GM18507 (cell line): ENCODE measurements at regions not wholly inside any gene's neighbourhood (a gene's known extent, or its start where the extent isn't known, plus 50 kb on each side); places are given as distances from the start of the nearest gene placed in this dataset.
"Not testable (repeated sequence)": the region's sequence is repeated elsewhere in the genome, so short reads cannot be mapped to it uniquely, and the experiment has no call there.

ENCODE experiments used
- DNase-seq: peaks from one replicate; pipeline ENCODE4 v3.0.0; 2011; ENCODE audit warnings: low read depth; ENCODE audit not compliant: insufficient read length; ENCODE audit errors: extremely low spot score
- FAIRE-seq: peaks from 2 replicates; lab custom pipeline; 2011; peaks lifted over from hg19 to GRCh38; lab: Jason Lieb, UNC

DNA sequence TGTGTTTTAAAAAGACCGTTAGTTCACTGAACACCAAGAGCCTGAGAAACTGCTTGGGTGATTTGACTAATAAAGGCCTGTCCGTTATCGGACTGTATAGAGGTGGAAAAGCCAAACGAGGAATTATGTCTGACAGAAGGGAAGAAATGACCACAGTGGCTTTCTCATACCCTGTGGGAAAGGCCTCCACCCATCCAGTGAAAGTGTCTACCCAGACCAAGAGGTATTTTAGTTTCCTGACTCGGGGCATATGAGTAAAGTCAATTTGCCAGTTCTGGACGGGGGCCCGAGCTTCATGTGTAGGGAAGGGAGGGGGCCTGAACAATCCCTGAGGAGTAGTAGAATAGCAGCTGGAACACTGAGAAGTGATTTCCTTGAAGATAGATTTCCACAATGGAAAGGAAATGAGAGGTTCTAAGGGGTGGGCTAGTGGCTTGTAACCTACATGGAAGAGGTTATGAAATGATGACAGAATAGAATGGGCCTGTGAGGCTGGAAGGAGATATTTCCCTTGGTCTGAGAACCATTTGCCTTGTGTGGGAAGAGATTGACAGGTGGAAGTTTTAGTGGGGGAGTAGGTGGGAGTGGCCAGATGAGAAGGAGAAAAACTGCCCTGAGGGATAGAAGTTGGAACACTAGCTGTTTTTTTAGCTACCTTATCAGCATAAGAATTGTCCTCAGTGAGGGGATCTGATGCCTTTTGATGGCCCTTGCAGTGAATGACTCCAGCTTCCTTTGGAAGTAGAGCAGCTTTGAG, 106.4 kb upstream of the PPM1J start:
- not testable (repeated sequence) for DNase-seq, FAIRE-seq

DNA sequence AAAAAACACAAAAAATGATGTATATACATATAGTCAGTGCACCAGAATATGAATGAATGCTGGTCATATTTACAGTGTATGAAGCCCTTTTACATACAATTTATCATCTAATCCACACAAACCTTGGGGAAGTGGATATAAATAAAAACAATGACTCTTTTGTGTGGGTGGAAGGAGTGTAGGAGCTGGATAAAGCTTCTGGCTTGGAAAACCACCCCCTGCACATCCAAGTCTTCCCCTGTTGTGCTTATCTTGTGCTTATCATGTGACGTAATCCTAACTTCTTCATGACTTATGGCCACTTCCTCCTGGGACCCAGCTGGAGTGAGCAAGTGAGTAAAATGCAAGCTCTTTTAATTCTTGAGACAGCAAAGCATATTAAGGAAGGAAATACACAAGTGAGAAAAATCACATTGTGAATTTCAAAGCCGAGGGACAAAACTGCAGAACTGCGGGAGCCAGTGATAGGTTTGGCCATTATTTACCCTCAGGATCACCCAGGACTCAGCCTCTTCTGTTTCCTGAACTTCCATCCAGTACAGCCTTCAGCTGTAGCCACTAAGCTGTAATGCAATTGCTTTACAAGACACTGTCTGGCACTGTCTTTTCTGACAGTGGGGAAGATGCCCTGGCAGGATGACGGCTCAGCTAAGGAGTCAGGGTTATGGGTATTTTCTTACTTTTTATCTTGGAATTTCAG, 104.0 kb upstream of the PPM1J start:
- FAIRE-seq = no peak
- no peak for DNase-seq

DNA sequence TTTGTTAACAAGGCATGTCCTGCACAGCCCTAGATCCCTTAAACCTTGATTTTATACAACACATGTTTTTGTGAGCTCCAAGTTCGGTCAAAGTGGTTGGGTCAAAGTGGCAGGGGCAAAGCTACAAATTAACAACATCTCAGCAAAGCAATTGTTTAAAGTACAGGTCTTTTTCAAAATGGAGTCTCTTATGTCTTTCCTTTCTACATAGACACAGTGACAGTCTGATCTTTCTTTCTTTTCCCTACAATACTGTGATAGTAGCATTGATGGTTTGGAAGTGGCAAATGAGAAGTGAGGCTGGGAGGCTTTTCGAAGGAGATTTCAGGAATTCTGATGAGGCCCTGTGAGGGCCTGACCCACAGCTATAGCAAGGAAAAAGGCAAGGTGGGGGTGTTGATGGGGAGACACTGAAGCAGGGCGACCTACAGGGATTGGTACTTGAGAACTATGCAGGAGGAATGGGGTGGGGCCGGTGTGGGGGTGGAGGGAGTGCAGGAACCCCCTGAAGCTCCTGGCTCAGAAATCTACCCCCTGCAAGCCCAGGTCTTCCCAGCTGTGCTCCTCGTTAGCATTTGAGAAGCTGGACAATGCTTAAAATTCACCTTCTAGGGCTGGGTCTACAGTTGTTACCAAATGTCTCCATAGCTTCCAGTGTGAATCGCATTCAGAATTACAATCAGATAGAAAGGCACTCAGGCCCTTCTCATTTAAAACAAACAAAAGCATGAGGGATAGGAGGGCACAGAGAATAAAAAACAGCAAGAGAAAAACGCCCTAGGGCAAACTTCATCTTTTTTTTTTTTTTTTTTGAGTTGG, 102.6 kb upstream of the PPM1J start:
- no peak for FAIRE-seq

DNA sequence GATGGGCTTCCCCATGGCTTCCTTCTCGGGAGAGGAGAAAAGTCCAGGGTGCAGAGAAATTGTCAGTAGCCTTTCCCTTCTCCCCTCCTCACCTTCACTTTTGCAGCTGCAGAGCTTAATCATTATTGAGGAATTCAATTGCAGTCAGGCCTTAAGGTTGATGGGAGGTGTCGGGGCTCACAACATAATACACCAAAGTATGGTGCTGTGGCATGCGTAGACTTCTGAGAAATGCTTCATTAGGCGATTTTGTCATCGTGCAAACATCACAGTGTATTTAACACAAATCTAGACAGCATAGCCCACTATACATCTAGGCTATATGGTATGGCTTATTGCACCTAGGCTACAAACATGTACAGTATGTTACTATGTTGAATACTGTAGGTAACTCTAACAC, 100.2 kb upstream of the PPM1J start:
- FAIRE-seq = no peak
- no peak for DNase-seq

More for the DNA sequence above, 102.6 kb upstream of the PPM1J start:
- no peak for DNase-seq

DNA sequence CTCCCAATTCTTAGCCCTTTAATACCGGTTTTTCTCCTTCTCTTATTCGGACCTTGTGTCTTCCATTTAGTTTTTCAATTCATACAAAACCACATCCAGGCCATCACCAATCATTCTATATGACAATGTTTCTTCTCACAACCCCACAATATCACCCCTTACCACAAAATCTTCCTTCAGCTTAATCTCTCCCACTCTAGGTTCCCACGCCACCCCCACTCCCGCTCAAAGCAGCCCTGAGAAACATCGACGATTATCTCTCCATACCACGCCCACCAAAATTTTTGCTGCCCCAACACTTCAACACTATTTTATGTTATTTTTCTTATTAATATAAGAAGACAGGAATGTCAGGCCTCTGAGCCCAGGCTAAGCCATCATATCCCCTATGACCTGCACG, 99.5 kb upstream of the PPM1J start:
- DNase-seq, FAIRE-seq: not testable (repeated sequence)

DNA sequence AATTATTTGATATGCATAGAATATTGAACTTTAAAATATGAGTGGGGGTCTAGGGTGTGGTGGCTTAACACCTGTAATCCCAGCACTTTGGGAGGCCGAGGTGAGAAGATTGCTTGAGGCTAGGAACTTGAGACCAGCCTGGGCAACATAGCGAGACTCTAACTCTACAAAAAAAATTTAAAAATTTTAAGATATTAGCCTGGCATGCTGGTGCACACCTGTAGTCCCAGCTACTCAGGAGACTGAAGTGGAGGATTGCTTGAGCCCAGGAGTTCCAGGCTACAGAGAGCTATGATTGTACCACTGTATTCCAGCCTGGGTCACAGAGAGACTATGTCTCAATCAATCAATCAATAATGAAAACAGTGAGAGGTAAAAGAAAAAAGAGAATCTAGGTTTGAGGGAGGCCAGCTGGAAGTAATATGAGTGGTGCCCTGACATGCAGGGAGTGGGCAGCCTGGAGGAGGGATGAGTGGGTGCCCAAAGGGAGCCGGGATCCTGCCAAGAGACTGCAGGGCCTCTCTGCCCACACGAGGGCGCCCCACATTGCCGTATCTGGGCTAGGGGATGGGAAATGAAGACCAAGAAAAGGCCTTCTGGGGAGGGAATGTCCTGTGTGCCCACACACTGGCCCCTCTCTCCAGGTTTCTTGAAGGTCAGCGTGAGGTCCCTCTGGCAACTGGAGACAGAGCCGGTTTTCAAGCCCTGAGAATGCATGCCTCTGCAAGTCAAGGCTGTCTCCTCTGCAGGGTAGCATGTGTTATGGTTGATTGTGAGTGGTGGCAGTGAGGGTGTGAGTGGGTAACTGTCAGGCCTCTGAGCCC, 93.9 kb upstream of the PPM1J start:
- FAIRE-seq = peak; percentile 51
- peak; percentile 56 for DNase-seq

DNA sequence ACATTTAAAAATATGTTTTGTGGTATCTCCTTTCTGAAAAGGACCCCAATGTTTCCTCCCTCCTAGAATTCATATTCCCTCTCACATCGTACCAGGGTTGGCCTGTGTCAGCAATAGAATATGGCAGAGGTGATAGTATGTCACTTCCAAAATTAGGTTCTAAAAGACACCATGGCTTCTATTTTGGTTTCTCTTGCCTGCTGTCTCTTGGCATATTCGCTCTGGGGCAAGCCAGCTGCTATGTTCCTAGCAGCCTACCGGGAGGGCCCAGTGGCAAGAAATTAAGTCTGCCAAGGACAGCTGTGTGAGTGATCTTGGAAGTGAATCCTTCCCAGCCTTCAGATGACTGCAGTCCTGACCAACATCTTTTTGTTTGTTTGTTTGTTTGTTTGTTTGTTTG, 92.9 kb upstream of the PPM1J start:
- no peak for FAIRE-seq
- DNase-seq = no peak

DNA sequence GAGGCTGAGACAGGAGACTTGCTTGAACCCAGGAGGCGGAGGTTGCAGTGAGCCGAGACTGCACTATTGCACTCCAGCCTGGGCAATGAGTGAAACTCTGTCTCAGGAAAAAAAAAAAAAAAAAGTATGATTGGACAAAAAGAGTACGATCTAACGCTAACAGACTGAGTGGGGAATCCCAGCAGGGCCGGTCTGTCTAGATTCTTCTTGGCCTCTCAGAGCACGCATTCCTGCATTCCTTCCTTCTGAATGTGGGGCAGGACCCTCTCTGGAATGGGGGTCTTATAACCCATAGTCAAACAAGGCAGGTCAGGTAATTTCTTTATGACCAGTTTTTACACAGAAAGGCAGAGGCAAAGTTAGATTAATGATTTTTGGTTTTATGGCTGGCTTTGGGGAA, 92.0 kb upstream of the PPM1J start:
- DNase-seq = no peak
- no peak for FAIRE-seq

DNA sequence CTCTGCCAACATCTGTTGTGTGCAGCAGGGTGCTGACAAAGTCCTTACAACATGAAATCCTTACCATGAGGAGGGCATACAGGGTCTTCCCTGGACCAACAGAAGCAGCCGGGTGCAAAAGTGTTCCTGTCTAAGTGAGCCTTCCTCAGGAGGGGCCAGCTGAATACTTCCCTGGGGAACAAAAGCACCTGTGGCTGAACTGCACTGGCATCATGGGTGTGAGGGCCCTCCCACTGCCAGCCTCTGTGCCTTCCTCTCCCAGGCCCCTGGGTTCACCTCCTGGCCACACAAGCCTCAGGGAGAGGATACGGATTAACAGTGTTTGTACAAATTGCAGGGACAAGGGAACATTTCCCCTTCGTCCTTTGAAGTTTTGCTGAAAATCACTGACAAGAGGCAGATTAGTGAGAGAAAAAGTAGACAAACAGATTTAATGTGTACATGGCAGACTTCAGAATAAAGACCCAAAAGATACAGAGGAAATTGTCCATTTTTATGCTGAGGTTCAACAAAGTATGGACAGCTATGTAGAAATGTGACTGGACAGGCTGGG, 91.0 kb upstream of the PPM1J start:
- DNase-seq = no peak
- FAIRE-seq = no peak

DNA sequence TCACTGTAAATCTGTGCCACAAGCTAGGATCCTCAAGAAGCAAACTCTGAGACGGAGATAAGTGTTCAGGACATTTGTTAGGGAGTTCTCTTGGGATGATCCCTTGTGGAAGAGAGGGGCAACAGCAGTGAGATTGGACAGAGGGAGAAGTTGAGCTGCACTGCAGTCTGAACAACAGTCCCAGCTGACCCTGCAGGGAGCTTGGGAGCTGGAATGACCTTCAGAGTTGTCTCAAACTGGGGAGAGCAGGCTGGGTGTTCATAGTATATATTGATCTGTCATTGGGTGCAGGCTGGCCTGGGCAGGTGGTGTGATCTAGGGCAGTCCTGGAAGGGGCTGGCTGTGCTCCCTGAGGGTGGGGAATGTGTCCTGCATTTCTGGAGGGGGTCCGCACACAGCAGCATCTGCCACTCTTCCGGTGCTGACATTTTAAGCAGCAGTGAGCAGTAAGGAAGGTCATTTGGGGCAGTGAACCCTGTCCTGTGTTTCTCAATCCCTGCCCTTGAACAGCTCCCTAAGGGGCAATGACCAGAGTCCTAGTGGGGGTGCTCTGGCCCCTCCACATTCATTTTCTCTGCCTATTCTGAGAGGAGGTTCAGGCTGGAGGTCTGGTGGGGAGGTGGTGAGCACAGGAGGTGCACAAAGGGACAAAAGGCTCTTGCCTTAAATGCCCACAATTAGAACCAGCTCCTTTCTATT, 90.2 kb upstream of the PPM1J start:
- FAIRE-seq = no peak
- no peak for DNase-seq

DNA sequence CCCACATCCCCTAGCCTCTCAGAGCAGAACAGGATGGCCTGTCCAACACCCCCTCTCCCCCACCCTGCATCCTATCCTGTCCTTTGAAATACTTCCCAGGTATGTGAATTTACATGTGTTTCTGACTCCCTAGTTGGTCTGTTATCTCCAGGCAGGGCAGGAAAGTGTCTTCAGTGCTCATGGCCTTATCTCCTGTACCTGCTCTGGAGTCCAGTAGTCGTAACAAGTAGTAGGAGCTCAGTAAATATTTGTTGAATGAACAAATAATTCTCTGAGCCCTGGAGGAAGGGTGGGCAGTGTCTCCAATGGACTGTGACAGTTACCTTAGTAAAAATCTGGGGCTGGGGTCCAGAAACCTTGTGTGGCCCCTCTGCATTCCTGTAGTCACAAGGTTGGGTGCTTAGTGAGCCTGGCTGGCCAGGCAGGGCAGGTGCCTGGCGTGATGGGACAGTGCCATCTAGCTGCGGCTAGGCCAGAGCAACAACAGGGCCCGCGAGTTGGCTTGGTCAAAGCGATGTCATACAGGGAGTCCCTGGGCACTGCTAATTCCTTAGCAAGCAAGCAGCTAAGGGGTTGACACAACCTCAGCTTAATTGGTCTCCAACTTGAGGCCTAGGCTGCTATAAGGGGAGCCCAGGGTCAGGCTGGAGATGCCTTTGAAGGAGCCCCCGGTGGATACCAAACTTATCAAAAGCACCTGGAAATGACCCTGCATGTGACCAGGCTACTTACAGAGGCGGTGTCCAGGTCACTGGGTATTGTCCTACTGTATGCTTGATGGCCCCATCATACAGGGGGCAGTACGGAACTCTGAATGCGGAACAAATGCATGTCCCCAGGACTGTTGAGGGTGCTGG, 89.0 kb upstream of the PPM1J start:
- DNase-seq = peak; percentile 53
- FAIRE-seq = no peak

DNA sequence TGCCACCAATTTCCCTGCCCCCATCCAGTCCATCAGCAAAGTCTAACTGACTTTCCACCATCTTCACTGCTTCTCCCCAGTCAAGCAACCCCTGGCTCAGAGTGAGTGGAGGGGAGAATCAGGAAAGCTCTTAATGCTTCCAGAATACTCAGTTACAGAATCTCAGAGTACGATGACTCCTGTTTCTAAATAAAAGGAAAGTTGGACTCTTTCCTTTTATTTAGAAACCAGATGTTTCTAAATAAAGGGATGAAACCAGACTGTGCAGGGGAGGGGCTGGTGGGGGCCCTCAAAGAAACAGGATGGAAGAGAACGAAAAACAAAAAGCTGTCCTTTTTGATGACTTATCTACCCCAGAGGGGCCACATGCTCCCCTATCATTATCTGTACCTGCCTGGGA, 85.2 kb upstream of the PPM1J start:
- no peak for DNase-seq
- no peak for FAIRE-seq

DNA sequence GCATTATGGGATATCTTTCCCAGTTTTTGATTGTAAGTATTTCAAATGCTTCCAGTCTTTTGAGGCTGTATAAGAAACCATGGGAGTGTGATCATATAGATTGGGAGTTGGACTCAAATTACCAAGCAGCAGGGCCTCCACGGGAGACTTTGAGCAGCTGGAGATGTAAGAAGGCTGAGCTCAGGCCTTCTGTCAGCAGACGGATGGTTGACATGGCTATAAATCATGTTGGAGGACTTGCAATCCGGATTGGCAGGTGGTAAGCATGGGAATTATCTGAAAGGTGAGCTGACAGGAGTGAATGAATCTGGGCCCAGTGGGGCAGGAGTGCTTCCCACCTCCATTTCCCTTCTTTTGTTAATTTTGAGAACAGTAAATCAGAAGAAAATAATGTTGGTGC, 83.2 kb upstream of the PPM1J start:
- DNase-seq (no peak), FAIRE-seq (no peak)

DNA sequence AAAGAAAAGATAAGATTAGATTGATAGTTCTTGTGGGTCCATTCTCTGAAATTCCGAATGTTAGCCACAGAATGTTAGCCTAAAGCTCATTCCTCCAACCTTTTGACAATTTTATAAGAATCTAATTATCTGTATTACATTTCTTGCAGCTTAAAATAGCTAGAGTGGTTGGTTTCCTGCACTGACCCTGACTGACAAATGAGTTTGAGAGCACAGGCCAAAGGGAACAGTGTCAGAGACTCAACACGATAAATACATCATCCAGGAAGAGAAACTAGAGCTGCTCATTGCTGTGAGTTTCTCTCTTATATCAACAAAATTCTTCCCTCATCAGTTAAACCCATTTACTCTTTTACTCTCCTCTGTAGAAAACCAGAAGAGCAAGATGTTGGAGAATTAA, 82.1 kb upstream of the PPM1J start:
- no peak for DNase-seq
- no peak for FAIRE-seq

DNA sequence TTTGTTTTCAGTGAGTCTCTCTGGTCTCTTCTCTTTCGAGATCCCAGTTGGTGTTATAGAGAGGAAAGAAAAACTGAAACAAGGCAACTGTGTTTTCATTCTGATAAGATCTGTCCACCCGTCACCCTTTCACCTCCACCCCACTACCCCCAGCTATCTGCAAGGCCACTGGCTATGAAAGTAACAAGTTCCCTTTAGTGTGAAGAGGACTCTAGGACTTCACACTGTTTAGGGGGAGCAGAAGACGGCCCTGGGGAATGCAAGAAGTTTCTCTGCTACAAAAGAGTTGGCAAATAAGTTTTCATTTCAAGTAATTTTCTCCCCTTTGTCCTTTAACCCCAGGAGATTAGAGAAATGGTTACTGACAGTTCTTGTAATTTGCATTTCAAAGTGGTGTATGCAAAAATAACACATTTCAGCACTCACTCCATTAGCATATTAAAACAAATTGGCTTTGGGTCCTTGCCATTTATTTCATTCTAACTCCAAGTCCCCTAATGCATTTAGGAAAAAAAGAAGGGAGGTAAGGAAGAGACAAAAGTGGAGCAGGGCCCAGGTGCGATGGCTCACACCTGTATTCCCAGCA, 79.6 kb upstream of the PPM1J start:
- DNase-seq (no peak), FAIRE-seq (peak; percentile 62)

DNA sequence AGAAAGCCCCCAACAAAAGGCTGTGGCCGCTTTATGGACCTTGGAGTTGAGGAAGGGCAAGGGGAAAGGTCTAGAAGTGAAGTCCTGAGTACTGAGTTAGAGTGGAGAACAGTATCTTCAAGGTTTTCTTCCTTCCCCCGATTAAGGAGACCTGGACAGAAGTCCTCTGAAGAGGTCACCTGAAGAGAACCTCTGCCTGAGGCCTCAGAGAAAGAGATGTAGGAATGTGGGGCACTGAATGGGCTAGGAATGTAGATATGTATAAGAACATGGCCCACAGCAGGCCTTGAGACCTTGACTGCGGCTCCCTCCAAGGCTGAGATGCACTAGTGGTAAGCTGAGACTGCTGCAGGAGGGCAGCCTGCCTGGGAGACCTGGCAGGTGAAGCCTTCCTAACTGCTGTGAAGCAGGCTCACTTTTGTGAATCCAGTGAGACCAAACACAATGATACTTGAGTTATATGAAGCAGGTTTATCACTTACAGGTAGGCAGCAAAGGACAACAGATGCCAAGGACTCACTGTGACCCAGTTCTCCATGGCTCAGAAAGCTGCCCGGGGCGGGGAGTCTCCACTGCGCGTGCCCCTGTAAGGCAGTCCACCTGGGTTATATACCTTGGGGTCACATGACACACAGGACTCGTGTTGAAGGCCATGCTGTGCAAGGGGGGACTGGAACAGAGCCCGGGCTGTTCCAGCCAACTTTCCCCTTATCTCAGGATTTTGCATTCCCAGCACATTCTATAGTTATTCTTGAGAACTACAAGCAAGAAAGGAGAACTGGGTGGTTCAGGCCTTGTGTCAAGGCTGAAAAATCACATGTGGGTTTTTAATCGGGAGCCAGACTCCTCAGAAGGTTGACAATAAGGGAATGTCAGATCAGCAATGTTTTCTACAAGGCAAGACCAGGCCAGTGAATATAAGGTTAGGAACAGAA, 78.8 kb upstream of the PPM1J start:
- no peak for DNase-seq
- no peak for FAIRE-seq

DNA sequence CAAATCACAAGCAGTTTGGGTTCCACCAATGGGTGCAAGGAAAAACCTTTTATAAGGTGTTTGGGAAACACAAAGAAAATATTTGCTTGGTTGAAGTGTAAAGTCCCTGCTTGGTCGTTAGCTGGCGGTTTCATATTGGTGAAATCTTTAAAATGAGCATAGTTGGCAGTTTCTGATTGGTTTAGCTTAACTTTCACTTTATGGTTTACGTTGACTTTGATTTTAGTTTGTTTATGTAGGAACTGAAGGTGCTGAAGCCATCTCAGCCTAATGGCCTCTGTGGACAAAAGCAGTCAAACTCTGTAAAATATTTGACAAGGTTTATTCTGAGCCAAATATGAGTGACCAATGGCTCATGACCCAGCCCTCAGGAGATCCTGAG, 76.6 kb upstream of the PPM1J start:
- DNase-seq (no peak), FAIRE-seq (no peak)
